Lower leg skin (tissue), 3 donors: ENCODE measurements at regions not wholly inside any gene's neighbourhood (a gene's known extent, or its start where the extent isn't known, plus 50 kb on each side); places are given as distances from the start of the nearest gene placed in this dataset.

Experiments
- CTCF ChIP-seq, 3 donors: fragments of 450-650 bp; IDR thresholded peaks; one replicate each; pipeline ENCODE4 v1.5.1; 2016; ENCODE audit warnings: antibody characterized with exemption in 3 of 3, mild to moderate bottlenecking in 3 of 3, moderate library complexity in 2 of 3
- POLR2A ChIP-seq, 2 donors: fragments of 450-650 bp; IDR thresholded peaks; one replicate each; pipeline ENCODE4 v1.6.1; 2016 to 2017; ENCODE audit warnings: antibody characterized with exemption in 2 of 2, mild to moderate bottlenecking in 1 of 2, moderate library complexity in 1 of 2

GRCh38 chr5:154534457-154535050, 56.5 kb upstream of the HAND1 start:
- TF ChIP-seq POLR2A (IDR thresholded peaks at IDR 0.05) (no peak), CTCF (IDR thresholded peaks at IDR 0.05) (no peak)
